ENCODE measurements at regions not wholly inside any gene's neighbourhood (a gene's known extent, or its start where the extent isn't known, plus 50 kb on each side); places are given as distances from the start of the nearest gene placed in this dataset.

DNA sequence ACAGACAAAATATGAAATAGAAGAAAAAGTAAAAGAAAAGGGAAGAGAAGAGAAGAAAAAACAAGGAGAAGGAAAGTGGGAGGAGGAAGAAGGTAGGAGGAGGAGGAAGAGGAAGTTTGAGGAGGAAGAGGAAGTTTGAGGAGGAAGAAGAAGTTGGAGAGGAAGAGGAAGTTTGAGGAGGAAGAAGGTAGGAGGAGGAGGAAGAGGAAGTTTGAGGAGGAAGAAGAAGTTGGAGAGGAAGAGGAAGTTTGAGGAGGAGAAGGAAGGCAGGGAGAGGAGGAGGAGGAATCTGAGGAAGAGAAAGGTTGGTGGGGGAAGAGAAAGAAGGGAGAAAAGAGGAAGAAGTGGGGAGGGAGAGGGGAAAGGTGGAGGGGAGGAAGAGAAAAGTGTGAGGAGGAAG lies 169.2 kb upstream of the RORA start:
- no peak overlapping the region for H3K4me3 ChIP-seq (ENCODE audit: low read length)
- no peak for DNase-seq (ENCODE audit: low read depth)
- TF ChIP-seq, protein P1, sequence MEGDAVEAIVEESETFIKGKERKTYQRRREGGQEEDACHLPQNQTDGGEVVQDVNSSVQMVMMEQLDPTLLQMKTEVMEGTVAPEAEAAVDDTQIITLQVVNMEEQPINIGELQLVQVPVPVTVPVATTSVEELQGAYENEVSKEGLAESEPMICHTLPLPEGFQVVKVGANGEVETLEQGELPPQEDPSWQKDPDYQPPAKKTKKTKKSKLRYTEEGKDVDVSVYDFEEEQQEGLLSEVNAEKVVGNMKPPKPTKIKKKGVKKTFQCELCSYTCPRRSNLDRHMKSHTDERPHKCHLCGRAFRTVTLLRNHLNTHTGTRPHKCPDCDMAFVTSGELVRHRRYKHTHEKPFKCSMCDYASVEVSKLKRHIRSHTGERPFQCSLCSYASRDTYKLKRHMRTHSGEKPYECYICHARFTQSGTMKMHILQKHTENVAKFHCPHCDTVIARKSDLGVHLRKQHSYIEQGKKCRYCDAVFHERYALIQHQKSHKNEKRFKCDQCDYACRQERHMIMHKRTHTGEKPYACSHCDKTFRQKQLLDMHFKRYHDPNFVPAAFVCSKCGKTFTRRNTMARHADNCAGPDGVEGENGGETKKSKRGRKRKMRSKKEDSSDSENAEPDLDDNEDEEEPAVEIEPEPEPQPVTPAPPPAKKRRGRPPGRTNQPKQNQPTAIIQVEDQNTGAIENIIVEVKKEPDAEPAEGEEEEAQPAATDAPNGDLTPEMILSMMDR (conservative IDR thresholded peaks at IDR 0.05; ENCODE audit: low read depth, low read length), result no peak

DNA sequence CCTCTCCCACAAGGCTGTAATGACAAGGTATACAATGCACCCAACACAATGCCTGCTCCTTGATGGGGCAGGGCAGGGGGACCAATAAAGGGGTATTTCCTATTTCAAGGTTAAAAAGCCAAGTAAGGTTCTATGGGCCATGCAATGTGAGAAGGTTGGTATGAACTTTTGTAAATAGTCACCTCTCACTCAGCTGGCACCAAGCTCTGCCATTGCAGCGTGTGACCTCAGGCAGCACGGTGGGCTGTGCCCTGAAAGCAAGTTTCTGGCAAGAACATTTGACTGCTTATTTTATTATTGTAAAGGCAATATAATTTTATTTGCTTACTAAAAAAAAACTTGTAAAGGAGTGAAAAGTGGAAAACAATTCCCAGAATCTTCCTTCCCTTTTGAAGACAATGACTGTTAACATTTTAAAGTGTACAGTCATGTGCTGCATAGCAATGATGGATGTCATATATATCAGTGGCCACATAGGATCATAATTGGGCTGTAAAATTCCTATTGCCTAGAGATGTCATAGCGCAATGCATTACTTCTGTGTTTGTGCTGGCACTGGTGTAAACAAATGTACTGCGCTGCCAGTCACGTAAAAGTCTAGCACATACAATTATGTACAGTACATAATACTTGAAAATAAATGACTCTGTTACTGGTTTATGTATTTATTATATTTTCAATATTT lies 167.3 kb upstream of the RORA start:
- DNase-seq (ENCODE audit: low read depth), result no peak
- TF ChIP-seq, protein P1 (conservative IDR thresholded peaks at IDR 0.05; ENCODE audit: low read depth, low read length), result no peak

DNA sequence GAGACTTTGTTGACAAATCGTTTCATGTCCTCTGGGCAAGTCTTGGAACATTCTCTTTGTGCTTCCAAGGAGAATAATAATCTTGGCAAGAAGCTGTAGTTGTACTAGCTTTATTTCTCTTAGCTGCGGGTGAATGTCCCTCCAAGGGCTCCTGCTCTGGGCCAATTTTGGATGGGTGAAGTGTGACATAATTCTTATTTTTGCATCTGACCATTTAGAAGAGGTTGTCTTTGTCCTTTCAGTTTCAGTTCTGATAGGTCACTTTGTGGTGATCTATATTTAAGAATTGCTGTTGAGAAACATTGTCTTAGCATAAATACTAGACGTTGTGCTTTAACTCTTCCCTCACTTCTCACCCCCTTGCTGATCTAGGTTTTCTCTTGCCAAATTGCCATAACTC lies 164.8 kb upstream of the RORA start:
- no peak overlapping the region for H3K4me3 ChIP-seq (ENCODE audit: low read length)
- DNase-seq (ENCODE audit: low read depth), result no peak
- TF ChIP-seq, protein P1 (conservative IDR thresholded peaks at IDR 0.05; ENCODE audit: low read depth, low read length), result no peak

More for the DNA sequence above, 167.3 kb upstream of the RORA start:
- H3K4me3 ChIP-seq (ENCODE audit: low read length), result no peak overlapping the region

DNA sequence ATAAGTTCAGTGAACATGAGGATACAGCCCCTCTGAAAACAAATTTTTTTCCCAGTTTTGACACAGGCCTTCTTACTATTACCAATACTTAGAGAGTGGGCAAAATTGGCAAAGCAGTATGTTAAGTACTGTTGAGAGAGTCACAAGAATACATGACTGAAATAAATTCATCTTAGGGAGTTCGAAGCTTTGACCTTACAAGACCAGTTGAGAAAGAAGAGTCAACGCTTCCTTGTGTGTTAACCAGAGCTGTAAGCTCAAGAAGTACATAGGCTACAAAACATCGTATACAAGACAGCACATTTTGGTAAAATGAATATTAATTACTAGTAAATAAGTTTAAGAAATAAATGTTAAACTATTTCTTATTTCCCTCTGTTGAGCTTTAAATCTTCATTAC lies 164.4 kb upstream of the RORA start:
- no peak for DNase-seq (ENCODE audit: low read depth)
- TF ChIP-seq, protein P1 (conservative IDR thresholded peaks at IDR 0.05; ENCODE audit: low read depth, low read length), result no peak
- no peak overlapping the region for H3K4me3 ChIP-seq (ENCODE audit: low read length)

DNA sequence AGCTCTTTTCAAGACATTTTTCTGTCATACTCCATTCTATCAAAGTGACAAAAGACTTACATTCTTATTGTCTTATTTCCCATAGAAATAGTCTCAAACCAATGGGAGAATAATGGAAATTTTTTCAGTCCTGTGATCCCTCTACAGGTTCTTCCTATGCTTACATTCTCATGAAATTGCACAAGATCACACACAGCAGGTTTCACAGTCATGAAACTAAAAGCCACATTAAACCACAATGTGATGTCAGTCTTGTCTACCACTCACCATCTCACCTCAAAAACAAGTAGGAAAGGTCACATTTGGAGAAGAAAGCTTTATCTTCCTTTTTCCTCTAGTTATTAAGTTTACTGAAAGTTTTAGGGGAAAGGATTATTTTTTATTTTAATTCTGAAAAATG lies 161.0 kb upstream of the RORA start:
- TF ChIP-seq, protein P1 (conservative IDR thresholded peaks at IDR 0.05; ENCODE audit: low read depth, low read length), result no peak
- DNase-seq (ENCODE audit: low read depth), result no peak

DNA sequence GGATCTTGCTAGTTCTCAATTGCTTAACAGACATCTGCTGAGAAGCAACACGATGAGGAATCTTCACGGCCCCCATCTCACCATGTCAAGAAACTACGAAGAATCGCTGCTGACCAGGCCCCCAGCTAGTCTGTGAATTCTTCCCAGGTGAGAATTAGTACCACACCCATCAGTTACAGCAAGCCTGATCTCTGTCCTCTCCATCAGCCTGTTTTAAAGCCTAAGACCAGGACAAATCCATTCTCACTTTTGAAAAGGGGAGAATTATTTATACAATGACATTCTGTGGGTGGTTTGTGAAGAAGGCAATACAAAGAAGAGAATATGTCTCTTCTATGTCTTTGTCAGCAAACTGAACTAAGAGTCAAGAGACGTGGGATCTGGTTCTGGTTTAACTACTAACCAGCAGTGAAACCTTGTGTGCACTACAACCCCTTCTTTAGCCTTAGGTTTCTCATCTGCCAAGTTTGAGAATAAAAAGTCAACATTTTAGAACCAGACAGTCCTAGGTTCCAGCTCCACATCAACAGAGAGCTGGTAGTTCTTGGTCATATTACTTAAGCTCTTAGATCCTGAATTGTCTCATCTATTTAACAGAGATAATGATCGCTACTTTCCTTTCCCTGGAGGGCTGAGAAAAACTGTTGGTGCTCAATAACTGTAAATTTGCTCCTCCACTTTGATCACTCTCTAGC lies 160.4 kb upstream of the RORA start:
- DNase-seq (ENCODE audit: low read depth), result no peak
- TF ChIP-seq, protein P1 (conservative IDR thresholded peaks at IDR 0.05; ENCODE audit: low read depth, low read length), result no peak
- H3K4me3 ChIP-seq (ENCODE audit: low read length), result no peak overlapping the region

More for the DNA sequence above, 161.0 kb upstream of the RORA start:
- no peak overlapping the region for H3K4me3 ChIP-seq (ENCODE audit: low read length)

DNA sequence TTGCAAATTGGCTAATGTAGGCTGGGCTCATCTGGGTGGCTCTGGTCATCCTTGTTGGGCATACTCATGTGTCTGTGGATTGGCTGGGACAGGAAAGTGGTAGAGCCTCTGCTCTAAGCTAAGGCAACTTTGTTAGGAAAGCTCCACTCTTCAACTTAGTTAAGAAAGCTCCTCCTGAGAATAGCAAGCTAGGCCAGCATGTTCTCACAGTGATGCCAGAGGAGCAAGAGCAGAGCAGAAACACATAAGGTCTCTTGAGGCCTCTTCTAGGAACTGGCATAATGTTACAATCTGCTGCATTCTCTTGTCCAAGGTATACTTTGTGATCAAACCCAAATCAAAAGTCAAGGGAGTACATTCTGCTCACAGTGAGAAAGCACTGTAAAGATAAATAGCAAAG lies 158.6 kb upstream of the RORA start:
- H3K4me3 ChIP-seq (ENCODE audit: low read length), result no peak overlapping the region
- no peak for DNase-seq (ENCODE audit: low read depth)
- TF ChIP-seq, protein P1 (conservative IDR thresholded peaks at IDR 0.05; ENCODE audit: low read depth, low read length), result no peak
